HEK293 (cell line): ENCODE measurements at regions not wholly inside any gene's neighbourhood (a gene's known extent, or its start where the extent isn't known, plus 50 kb on each side); places are given as distances from the start of the nearest gene placed in this dataset.

Experiments used
- CTCF ChIA-PET: fragments of 350-600 bp; formaldehyde crosslinking; extraction: SDS; loops from one replicate; lab custom pipeline; 2021; ENCODE audit warnings: antibody characterized with exemption; lab: Yijun Ruan, JAX
- POLR2A ChIA-PET: fragments of 300-600 bp; formaldehyde crosslinking; extraction: SDS; loops from one replicate; lab custom pipeline; 2020; ENCODE audit warnings: antibody characterized with exemption, inconsistent platforms; lab: Yijun Ruan, JAX
- H3K27ac ChIP-seq: fragments of 200-500 bp; sonication (Bioruptor generic); 2 replicates; pipeline ENCODE4 v1.5.1; 2014; ENCODE audit warnings: low read depth, low read length, control low read depth, inconsistent platforms; ENCODE audit errors: extremely low read depth
- H3K36me3 ChIP-seq, 2 experiments: fragments of 200-500 bp in 1 of 2; sonication (Bioruptor generic) in 1 of 2; 1 replicate in 1 of 2; 2 replicates in 1 of 2; pipeline ENCODE4 v1.5.1; 2014 to 2017; ENCODE audit warnings: inconsistent platforms in 2 of 2, low read length in 2 of 2; ENCODE audit not compliant: control insufficient read depth in 2 of 2, insufficient read depth in 1 of 2
- H3K4me1 ChIP-seq: fragments of 200-500 bp; sonication (Bioruptor generic); 2 replicates; pipeline ENCODE4 v1.5.1; 2014; ENCODE audit warnings: mild to moderate bottlenecking, low read length, inconsistent platforms; ENCODE audit not compliant: control insufficient read depth, insufficient read depth
- H3K4me3 ChIP-seq: 2 replicates; pipeline ENCODE4 v1.5.1; 2011; ENCODE audit warnings: low read depth, mild to moderate bottlenecking, control low read depth, low read length, moderate library complexity
- H3K9me3 ChIP-seq: fragments of 200-500 bp; sonication (Bioruptor generic); 2 replicates; pipeline ENCODE4 v1.5.1; 2014; ENCODE audit warnings: low read depth, low read length, inconsistent platforms; ENCODE audit not compliant: control insufficient read depth, insufficient read depth
- GFI1B ChIP-seq: fragments of 450-650 bp; formaldehyde crosslinking; IDR thresholded peaks from 2 replicates; pipeline ENCODE4 v1.5.1; 2016; ENCODE audit warnings: missing biosample characterization, missing genetic modification characterization
- HOXC10 ChIP-seq: sonication (generic); formaldehyde crosslinking; IDR thresholded peaks from 2 replicates; pipeline ENCODE4 v1.8.1; 2023; ENCODE audit warnings: mild to moderate bottlenecking, missing genetic modification reagents
- KLF10 ChIP-seq: fragments of 450-650 bp; IDR thresholded peaks from 2 replicates; pipeline ENCODE4 v1.5.1; 2018; ENCODE audit warnings: missing biosample characterization, mild to moderate bottlenecking, missing genetic modification characterization
- KLF9 ChIP-seq: fragments of 450-650 bp; formaldehyde crosslinking; IDR thresholded peaks from 2 replicates; pipeline ENCODE4 v1.5.1; 2016; ENCODE audit warnings: missing biosample characterization, missing genetic modification characterization, low read depth
- MEIS1 ChIP-seq: sonication (generic); formaldehyde crosslinking; IDR thresholded peaks from 2 replicates; pipeline ENCODE4 v1.8.1; 2022; ENCODE audit warnings: missing genetic modification reagents, mild to moderate bottlenecking, borderline replicate concordance
- RBAK ChIP-seq: fragments of 450-650 bp; formaldehyde crosslinking; IDR thresholded peaks from 2 replicates; pipeline ENCODE4 v1.5.1; 2016; ENCODE audit warnings: missing biosample characterization, missing genetic modification characterization
- ZBTB1 ChIP-seq: fragments of 450-650 bp; formaldehyde crosslinking; IDR thresholded peaks from 2 replicates; pipeline ENCODE4 v1.5.1; 2016; ENCODE audit warnings: missing biosample characterization, missing genetic modification characterization
- ZFHX2 ChIP-seq: fragments of 450-650 bp; formaldehyde crosslinking; conservative IDR thresholded peaks from 2 replicates; pipeline ENCODE4 v1.5.1; 2016; ENCODE audit warnings: missing biosample characterization, missing genetic modification characterization
- ZFP37 ChIP-seq: fragments of 450-650 bp; formaldehyde crosslinking; IDR thresholded peaks from 2 replicates; pipeline ENCODE4 v1.5.1; 2016; ENCODE audit warnings: missing biosample characterization, missing genetic modification characterization
- ZFP41 ChIP-seq: fragments of 450-650 bp; formaldehyde crosslinking; IDR thresholded peaks from 2 replicates; pipeline ENCODE4 v1.5.1; 2016; ENCODE audit warnings: missing biosample characterization, missing genetic modification characterization, borderline replicate concordance
- ZIC2 ChIP-seq: fragments of 450-650 bp; formaldehyde crosslinking; IDR thresholded peaks from 2 replicates; pipeline ENCODE4 v1.5.1; 2016; ENCODE audit warnings: missing biosample characterization, missing genetic modification characterization
- ZNF121 ChIP-seq: fragments of 450-650 bp; formaldehyde crosslinking; IDR thresholded peaks from 2 replicates; pipeline ENCODE4 v1.5.1; 2016; ENCODE audit warnings: missing biosample characterization, missing genetic modification characterization
- ZNF155 ChIP-seq: fragments of 450-650 bp; formaldehyde crosslinking; IDR thresholded peaks from 2 replicates; pipeline ENCODE4 v1.5.1; 2016; ENCODE audit warnings: missing biosample characterization, missing genetic modification characterization
- ZNF184 ChIP-seq: fragments of 450-650 bp; IDR thresholded peaks from 2 replicates; pipeline ENCODE4 v1.5.1; 2018; ENCODE audit warnings: missing biosample characterization, mild to moderate bottlenecking, missing genetic modification characterization
- ZNF211 ChIP-seq: fragments of 450-650 bp; formaldehyde crosslinking; IDR thresholded peaks from 2 replicates; pipeline ENCODE4 v1.5.1; 2016; ENCODE audit warnings: low read depth, missing biosample characterization, missing genetic modification characterization
- ZNF223 ChIP-seq: fragments of 450-650 bp; formaldehyde crosslinking; IDR thresholded peaks from 2 replicates; pipeline ENCODE4 v1.5.1; 2016; ENCODE audit warnings: missing biosample characterization, missing genetic modification characterization
- ZNF292 ChIP-seq: fragments of 450-650 bp; formaldehyde crosslinking; IDR thresholded peaks from 2 replicates; pipeline ENCODE4 v1.5.1; 2016; ENCODE audit warnings: low read depth, missing biosample characterization, missing genetic modification characterization, borderline replicate concordance
- ZNF311 ChIP-seq: fragments of 450-650 bp; formaldehyde crosslinking; IDR thresholded peaks from 2 replicates; pipeline ENCODE4 v1.5.1; 2017; ENCODE audit warnings: missing biosample characterization, missing genetic modification characterization, borderline replicate concordance
- ZNF350 ChIP-seq: fragments of 450-650 bp; formaldehyde crosslinking; IDR thresholded peaks from 2 replicates; pipeline ENCODE4 v1.5.0; 2017; ENCODE audit warnings: missing biosample characterization, mild to moderate bottlenecking, missing genetic modification characterization
- ZNF426 ChIP-seq: fragments of 450-650 bp; formaldehyde crosslinking; IDR thresholded peaks from 2 replicates; pipeline ENCODE4 v1.5.1; 2017; ENCODE audit warnings: missing biosample characterization, missing genetic modification characterization, mild to moderate bottlenecking, inconsistent platforms, moderate library complexity
- ZNF544 ChIP-seq: fragments of 450-650 bp; formaldehyde crosslinking; IDR thresholded peaks from 2 replicates; pipeline ENCODE4 v1.5.0; 2017; ENCODE audit warnings: missing biosample characterization, missing genetic modification characterization
- ZNF560 ChIP-seq: fragments of 450-650 bp; formaldehyde crosslinking; IDR thresholded peaks from 2 replicates; pipeline ENCODE4 v1.5.1; 2017; ENCODE audit warnings: missing biosample characterization, missing genetic modification characterization, borderline replicate concordance
- ZNF624 ChIP-seq: fragments of 450-650 bp; formaldehyde crosslinking; IDR thresholded peaks from 2 replicates; pipeline ENCODE4 v1.5.1; 2017; ENCODE audit warnings: missing biosample characterization, missing genetic modification characterization
- ZNF677 ChIP-seq: fragments of 450-650 bp; IDR thresholded peaks from 2 replicates; pipeline ENCODE4 v1.5.0; 2018; ENCODE audit warnings: missing biosample characterization, mild to moderate bottlenecking, missing genetic modification characterization, moderate library complexity
- ZNF707 ChIP-seq: fragments of 450-650 bp; formaldehyde crosslinking; IDR thresholded peaks from 2 replicates; pipeline ENCODE4 v1.5.1; 2016; ENCODE audit warnings: missing biosample characterization, missing genetic modification characterization
- ZNF776 ChIP-seq: fragments of 450-650 bp; formaldehyde crosslinking; IDR thresholded peaks from 2 replicates; pipeline ENCODE4 v1.5.0; 2017; ENCODE audit warnings: missing biosample characterization, missing genetic modification characterization, borderline replicate concordance
- ZNF777 ChIP-seq: fragments of 450-650 bp; formaldehyde crosslinking; IDR thresholded peaks from 2 replicates; pipeline ENCODE4 v1.5.1; 2017; ENCODE audit warnings: missing biosample characterization, missing genetic modification characterization, borderline replicate concordance
- ZNF830 ChIP-seq: fragments of 450-650 bp; IDR thresholded peaks from 2 replicates; pipeline ENCODE4 v1.5.0; 2018; ENCODE audit warnings: missing biosample characterization, missing genetic modification characterization, low read depth, mild to moderate bottlenecking, moderate library complexity
- ZSCAN5A ChIP-seq: fragments of 450-650 bp; formaldehyde crosslinking; IDR thresholded peaks from 2 replicates; pipeline ENCODE4 v1.5.1; 2016; ENCODE audit warnings: missing biosample characterization, missing genetic modification characterization
- TF ChIP-seq, protein P1 (sequence below): IDR thresholded peaks from 2 replicates; pipeline ENCODE4 v1.6.1; 2011; ENCODE audit warnings: mild to moderate bottlenecking, low read depth, low read length, borderline replicate concordance
- TF ChIP-seq, protein P2 (sequence below): fragments of 450-650 bp; formaldehyde crosslinking; IDR thresholded peaks from 2 replicates; pipeline ENCODE4 v1.5.1; 2016; ENCODE audit warnings: missing biosample characterization, missing genetic modification characterization
- TF ChIP-seq, protein P3 (sequence below): fragments of 450-650 bp; formaldehyde crosslinking; IDR thresholded peaks from 2 replicates; pipeline ENCODE4 v1.5.1; 2016; ENCODE audit warnings: missing biosample characterization, missing genetic modification characterization, low read depth
- TF ChIP-seq, protein P4 (sequence below): fragments of 450-650 bp; IDR thresholded peaks from 2 replicates; pipeline ENCODE4 v1.5.1; 2018; ENCODE audit warnings: missing biosample characterization, mild to moderate bottlenecking, missing genetic modification characterization

- H3K27ac ChIP-seq = no peak overlapping the region
- no peaks in the 10 kb centered on the region for H3K4me1 ChIP-seq
- H3K36me3 ChIP-seq = no peaks in the 10 kb centered on the region
- ChIA-PET POLR2A (no interaction called here), CTCF (no interaction called here)
- H3K4me3 ChIP-seq = no peak overlapping the region
- no peaks in the 10 kb centered on the region for H3K9me3 ChIP-seq
- TF ChIP-seq ZNF311 (tag by site-specific recombination) (no peak), ZIC2 (tag by site-specific recombination) (no peak), ZNF776 (tag by site-specific recombination) (no peak), RBAK (tag by site-specific recombination) (no peak), ZNF426 (no peak), ZNF223 (tag by site-specific recombination) (no peak), ZNF560 (tag by site-specific recombination) (no peak), ZNF544 (tag by site-specific recombination) (no peak), KLF9 (no peak), ZNF677 (tag by site-specific recombination) (no peak), ZFP41 (tag by site-specific recombination) (no peak), ZNF830 (tag by site-specific recombination) (no peak), ZNF211 (tag by site-specific recombination) (no peak), HOXC10 (CRISPR knock-in tag) (no peak)
- TF ChIP-seq, protein P1, sequence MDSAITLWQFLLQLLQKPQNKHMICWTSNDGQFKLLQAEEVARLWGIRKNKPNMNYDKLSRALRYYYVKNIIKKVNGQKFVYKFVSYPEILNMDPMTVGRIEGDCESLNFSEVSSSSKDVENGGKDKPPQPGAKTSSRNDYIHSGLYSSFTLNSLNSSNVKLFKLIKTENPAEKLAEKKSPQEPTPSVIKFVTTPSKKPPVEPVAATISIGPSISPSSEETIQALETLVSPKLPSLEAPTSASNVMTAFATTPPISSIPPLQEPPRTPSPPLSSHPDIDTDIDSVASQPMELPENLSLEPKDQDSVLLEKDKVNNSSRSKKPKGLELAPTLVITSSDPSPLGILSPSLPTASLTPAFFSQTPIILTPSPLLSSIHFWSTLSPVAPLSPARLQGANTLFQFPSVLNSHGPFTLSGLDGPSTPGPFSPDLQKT = no peak
- TF ChIP-seq, protein P2, sequence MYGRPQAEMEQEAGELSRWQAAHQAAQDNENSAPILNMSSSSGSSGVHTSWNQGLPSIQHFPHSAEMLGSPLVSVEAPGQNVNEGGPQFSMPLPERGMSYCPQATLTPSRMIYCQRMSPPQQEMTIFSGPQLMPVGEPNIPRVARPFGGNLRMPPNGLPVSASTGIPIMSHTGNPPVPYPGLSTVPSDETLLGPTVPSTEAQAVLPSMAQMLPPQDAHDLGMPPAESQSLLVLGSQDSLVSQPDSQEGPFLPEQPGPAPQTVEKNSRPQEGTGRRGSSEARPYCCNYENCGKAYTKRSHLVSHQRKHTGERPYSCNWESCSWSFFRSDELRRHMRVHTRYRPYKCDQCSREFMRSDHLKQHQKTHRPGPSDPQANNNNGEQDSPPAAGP (tag by site-specific recombination) = no peak
- TF ChIP-seq, protein P3, sequence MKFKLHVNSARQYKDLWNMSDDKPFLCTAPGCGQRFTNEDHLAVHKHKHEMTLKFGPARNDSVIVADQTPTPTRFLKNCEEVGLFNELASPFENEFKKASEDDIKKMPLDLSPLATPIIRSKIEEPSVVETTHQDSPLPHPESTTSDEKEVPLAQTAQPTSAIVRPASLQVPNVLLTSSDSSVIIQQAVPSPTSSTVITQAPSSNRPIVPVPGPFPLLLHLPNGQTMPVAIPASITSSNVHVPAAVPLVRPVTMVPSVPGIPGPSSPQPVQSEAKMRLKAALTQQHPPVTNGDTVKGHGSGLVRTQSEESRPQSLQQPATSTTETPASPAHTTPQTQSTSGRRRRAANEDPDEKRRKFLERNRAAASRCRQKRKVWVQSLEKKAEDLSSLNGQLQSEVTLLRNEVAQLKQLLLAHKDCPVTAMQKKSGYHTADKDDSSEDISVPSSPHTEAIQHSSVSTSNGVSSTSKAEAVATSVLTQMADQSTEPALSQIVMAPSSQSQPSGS (tag by site-specific recombination) = no peak
- TF ChIP-seq, all 188 proteins: peak for 0
These were observed 153.5 kb downstream of the HHIP start for GRCh38 chr4:144799486-144799885.

GRCh38 chr4:144801731-144802130, 155.8 kb downstream of the HHIP start:
- Histone ChIP-seq H3K9me3 (no peaks in the 10 kb centered on the region), H3K36me3 (no peaks in the 10 kb centered on the region), H3K4me1 (no peaks in the 10 kb centered on the region), H3K27ac (no peak overlapping the region), H3K4me3 (no peak overlapping the region)
- POLR2A ChIA-PET = no interaction called here
- CTCF ChIA-PET = interaction anchor here (0.7 kb wide), 1 partner anchor 19 kb away, joined by 3 read pairs; no protein-coding TSS in a partner anchor
- no peak for TF ChIP-seq ZFP37 (tag by site-specific recombination)
- no peak for TF ChIP-seq ZNF707
- no peak for TF ChIP-seq ZNF777 (tag by site-specific recombination)
- no peak for TF ChIP-seq ZNF155 (tag by site-specific recombination)
- TF ChIP-seq, protein P4, sequence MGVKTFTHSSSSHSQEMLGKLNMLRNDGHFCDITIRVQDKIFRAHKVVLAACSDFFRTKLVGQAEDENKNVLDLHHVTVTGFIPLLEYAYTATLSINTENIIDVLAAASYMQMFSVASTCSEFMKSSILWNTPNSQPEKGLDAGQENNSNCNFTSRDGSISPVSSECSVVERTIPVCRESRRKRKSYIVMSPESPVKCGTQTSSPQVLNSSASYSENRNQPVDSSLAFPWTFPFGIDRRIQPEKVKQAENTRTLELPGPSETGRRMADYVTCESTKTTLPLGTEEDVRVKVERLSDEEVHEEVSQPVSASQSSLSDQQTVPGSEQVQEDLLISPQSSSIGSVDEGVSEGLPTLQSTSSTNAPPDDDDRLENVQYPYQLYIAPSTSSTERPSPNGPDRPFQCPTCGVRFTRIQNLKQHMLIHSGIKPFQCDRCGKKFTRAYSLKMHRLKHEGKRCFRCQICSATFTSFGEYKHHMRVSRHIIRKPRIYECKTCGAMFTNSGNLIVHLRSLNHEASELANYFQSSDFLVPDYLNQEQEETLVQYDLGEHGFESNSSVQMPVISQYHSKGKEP (tag by site-specific recombination) = no peak
- TF ChIP-seq ZBTB1 = no peak
- TF ChIP-seq KLF10 (tag by site-specific recombination) = no peak
- no peak for TF ChIP-seq MEIS1
- no peak for TF ChIP-seq GFI1B (tag by site-specific recombination)
- TF ChIP-seq ZNF184 (tag by site-specific recombination) = no peak
- TF ChIP-seq ZNF292 (tag by site-specific recombination) = no peak
- TF ChIP-seq ZFHX2 = no peak
- no peak for TF ChIP-seq ZNF350 (tag by site-specific recombination)
- TF ChIP-seq ZSCAN5A (tag by site-specific recombination) = no peak
- no peak for TF ChIP-seq ZNF121 (tag by site-specific recombination)
- TF ChIP-seq ZNF624 (tag by site-specific recombination) = no peak
